Kidney (tissue), 13 donors: ENCODE measurements at regions not wholly inside any gene's neighbourhood (a gene's known extent, or its start where the extent isn't known, plus 50 kb on each side); places are given as distances from the start of the nearest gene placed in this dataset.

Experiments
- DNase-seq, 5 donors: peaks; one replicate each; pipeline ENCODE4 v3.0.0-alpha.2; 2013 to 2020
- FAIRE-seq: peaks from 2 replicates; lab custom pipeline; 2012; peaks lifted over from hg19 to GRCh38; lab: Jason Lieb, UNC
- H3K27ac ChIP-seq, 2 donors: one replicate each; pipeline ENCODE4 v1.7.0; 2013; ENCODE audit warnings: low read depth in 2 of 2, low read length in 2 of 2, inconsistent platforms in 1 of 2
- H3K27me3 ChIP-seq: one replicate; pipeline ENCODE4 v1.7.1; 2013; ENCODE audit warnings: low read length, inconsistent platforms; ENCODE audit not compliant: control insufficient read depth, insufficient read depth
- H3K36me3 ChIP-seq, 3 donors: one replicate each; pipeline versions ENCODE4 v1.7.0 to v1.7.1; 2013; ENCODE audit warnings: low read length in 3 of 3, control low read depth in 1 of 3, inconsistent platforms in 1 of 3; ENCODE audit not compliant: insufficient read depth in 3 of 3, control insufficient read depth in 2 of 3
- H3K4me1 ChIP-seq, 3 donors: one replicate each; pipeline versions ENCODE4 v1.7.0 to v1.7.1; 2013; ENCODE audit warnings: low read length in 3 of 3, inconsistent platforms in 1 of 3, low read depth in 1 of 3; ENCODE audit not compliant: control insufficient read depth in 2 of 3, insufficient read depth in 2 of 3
- H3K4me3 ChIP-seq, 3 donors: one replicate each; pipeline versions ENCODE4 v1.7.0 to v1.8.1; 2013; ENCODE audit warnings: low read length in 3 of 3, control low read depth in 1 of 3, inconsistent platforms in 1 of 3
- H3K9ac ChIP-seq, 3 donors: one replicate each; pipeline versions ENCODE4 v1.7.0 to v1.7.1; 2013; ENCODE audit warnings: low read length in 3 of 3, control low read depth in 1 of 3, inconsistent platforms in 1 of 3
- H3K9me3 ChIP-seq, 3 donors: one replicate each; pipeline versions ENCODE4 v1.7.0 to v1.7.1; 2013; ENCODE audit warnings: low read length in 3 of 3, control low read depth in 1 of 3, inconsistent platforms in 1 of 3; ENCODE audit not compliant: control insufficient read depth in 2 of 3, insufficient read depth in 1 of 3
- intact Hi-C: fragments of 100-400 bp; cut with DNase I; formaldehyde crosslinking; loops from one replicate; pipeline ENCODE4 v1.11.1; 2022
- TF ChIP-seq, protein P1 (sequence below): IDR thresholded peaks from 3 replicates; pipeline ENCODE4 v1.5.1; 2012; ENCODE audit warnings: mild to moderate bottlenecking, moderate library complexity, borderline replicate concordance; ENCODE audit not compliant: insufficient read depth; ENCODE audit errors: extremely low read depth
- donor health status: control.
- donor health status: control.
- donor health status: control.
- donor health status: control.
- donor health status: control.
- donor health status: DM: yes; HTN: yes; CAD: no.
- donor health status: Normal renal cell carcinoma (clear cell type).

DNA sequence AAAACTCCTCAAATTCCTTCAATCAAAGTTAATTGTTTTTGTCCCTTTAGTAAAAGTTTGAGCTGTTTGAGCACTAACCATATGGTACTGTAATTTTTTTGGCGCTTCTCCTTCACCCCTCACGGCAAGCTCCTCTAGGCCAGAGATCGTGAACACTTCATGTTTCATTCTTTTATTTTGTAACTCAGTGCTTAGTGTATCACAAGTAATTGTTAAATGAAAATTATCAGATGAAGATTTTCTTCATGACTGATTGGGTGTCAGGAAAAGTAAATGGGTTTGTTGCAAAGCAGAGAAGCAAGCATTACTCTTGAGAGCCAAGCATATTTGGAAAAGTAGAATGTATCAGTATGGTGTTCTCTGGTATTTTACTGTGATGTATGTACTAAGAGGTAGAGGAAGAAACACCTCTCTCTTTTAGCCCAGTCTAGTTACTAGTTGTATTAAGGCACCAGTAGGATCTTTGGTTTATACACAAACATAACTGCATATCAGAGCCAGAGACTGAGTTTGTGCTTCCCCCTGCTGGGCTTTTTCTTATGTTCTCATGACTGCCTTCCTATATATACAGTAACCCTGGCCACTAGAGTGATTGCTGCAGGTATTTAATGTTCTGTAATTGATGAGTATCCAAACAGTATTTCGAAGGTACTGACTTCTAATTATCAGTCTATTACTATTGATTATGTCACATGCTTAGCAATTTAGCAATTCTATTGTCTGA lies 202.3 kb upstream of the KLHL1 start:
- intact Hi-C loops: no loop called here
- no peak overlapping the region for H3K4me3 ChIP-seq
- no peaks in the 10 kb centered on the region for H3K9me3 ChIP-seq
- no peak overlapping the region for H3K9ac ChIP-seq
- no peak overlapping the region for H3K27ac ChIP-seq
- H3K36me3 ChIP-seq: no peaks in the 10 kb centered on the region
- TF ChIP-seq, protein P1, sequence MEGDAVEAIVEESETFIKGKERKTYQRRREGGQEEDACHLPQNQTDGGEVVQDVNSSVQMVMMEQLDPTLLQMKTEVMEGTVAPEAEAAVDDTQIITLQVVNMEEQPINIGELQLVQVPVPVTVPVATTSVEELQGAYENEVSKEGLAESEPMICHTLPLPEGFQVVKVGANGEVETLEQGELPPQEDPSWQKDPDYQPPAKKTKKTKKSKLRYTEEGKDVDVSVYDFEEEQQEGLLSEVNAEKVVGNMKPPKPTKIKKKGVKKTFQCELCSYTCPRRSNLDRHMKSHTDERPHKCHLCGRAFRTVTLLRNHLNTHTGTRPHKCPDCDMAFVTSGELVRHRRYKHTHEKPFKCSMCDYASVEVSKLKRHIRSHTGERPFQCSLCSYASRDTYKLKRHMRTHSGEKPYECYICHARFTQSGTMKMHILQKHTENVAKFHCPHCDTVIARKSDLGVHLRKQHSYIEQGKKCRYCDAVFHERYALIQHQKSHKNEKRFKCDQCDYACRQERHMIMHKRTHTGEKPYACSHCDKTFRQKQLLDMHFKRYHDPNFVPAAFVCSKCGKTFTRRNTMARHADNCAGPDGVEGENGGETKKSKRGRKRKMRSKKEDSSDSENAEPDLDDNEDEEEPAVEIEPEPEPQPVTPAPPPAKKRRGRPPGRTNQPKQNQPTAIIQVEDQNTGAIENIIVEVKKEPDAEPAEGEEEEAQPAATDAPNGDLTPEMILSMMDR: peak; percentile 22
- DNase-seq (peak in 3 of 5 donors; percentile 44 to 75 (median 69)), FAIRE-seq (no peak)
- no peaks in the 10 kb centered on the region for H3K27me3 ChIP-seq
- no peaks in the 10 kb centered on the region for H3K4me1 ChIP-seq

DNA sequence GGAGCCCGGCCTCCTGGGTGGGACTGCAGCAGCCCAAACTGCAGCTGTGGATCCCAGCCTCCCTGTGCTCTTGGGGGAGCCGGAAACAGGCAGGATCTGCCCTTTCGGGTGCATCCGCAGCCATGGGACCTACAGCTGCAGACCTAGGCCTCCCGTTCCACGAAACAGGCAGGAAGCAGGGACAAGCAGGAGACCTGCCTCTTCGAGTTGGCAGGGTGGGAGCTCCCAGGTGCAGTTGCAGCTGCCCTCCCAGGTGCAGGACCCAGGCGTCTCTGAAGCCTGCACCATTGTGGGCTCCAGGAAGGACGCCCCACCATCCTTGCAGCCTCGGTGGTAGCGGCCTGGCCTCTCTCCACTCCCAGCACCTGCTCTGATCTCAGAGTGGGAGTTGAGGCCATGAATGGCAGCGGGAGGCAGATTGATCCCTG lies 189.0 kb upstream of the KLHL1 start:
- Histone ChIP-seq H3K27me3 (no peaks in the 10 kb centered on the region), H3K4me3 (no peak overlapping the region), H3K36me3 (no peaks in the 10 kb centered on the region), H3K27ac (no peak overlapping the region), H3K9me3 (peaks cover 0 to 5% (median 2%) of the 10 kb centered on the region in 3 donors), H3K9ac (no peak overlapping the region), H3K4me1 (no peaks in the 10 kb centered on the region)
- TF ChIP-seq, protein P1: no peak
- no peak for FAIRE-seq
- peak in 1 of 5 donors; percentile 37 for DNase-seq
- intact Hi-C loops: no loop called here

DNA sequence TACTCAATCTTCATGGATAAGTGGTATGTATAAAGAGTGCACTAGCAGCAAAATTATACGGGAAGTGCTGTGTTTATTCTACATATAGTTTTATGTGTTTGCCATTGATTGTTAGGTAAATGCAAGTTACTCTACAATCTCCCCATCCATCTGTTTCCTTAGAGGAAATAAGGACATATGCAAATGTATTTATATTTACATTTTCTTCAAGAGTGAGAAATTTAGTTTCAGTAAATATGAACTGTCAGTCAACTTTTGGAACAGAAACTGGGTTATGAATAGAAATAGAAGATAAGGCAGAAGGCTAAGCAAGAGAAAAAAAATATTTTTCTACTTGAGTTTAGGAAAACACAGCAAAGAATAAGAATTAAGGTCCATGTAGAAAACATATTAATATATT lies 176.1 kb upstream of the KLHL1 start:
- TF ChIP-seq, protein P1: no peak
- no peaks in the 10 kb centered on the region for H3K36me3 ChIP-seq
- H3K9me3 ChIP-seq: no peaks in the 10 kb centered on the region
- no peak overlapping the region for H3K9ac ChIP-seq
- FAIRE-seq (no peak), DNase-seq (no peak)
- no peaks in the 10 kb centered on the region for H3K27me3 ChIP-seq
- no peaks in the 10 kb centered on the region for H3K4me1 ChIP-seq
- intact Hi-C loops: no loop called here
- no peak overlapping the region for H3K4me3 ChIP-seq
- no peak overlapping the region for H3K27ac ChIP-seq
